GM08714 (cell line): ENCODE measurements at regions not wholly inside any gene's neighbourhood (a gene's known extent, or its start where the extent isn't known, plus 50 kb on each side); places are given as distances from the start of the nearest gene placed in this dataset.

Experiments
- H3K4me3 ChIP-seq: fragments of 200-500 bp; sonication (Bioruptor generic); 2 replicates; pipeline ENCODE4 v1.5.1; 2014; ENCODE audit warnings: mild to moderate bottlenecking, low read length, inconsistent platforms
- ZNF274 ChIP-seq: IDR thresholded peaks from 2 replicates; pipeline ENCODE4 v1.6.1; 2012; ENCODE audit warnings: mild to moderate bottlenecking, low read depth, low read length

DNA sequence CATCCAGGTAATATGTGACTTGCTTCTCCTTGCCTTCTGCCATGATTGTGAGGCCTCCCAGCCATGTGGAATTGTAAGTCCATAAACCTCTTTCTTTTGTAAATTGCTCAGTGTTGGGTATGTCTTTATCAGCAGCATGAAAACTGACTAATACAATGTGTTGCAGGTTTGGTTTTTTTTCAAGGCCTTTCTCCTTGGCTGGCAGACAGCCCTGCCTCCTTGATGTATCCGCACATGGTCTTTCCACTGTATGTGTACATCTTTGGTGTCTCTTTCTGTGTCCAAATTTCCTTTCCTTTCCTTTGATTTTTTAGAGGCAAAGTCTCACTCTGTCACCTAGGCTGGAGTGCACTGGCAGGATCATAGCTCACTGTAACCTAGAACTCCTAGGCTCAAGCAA is 260.1 kb downstream of the TUSC7 start:
- TF ChIP-seq ZNF274: no peak
- H3K4me3 ChIP-seq: no peak overlapping the region

DNA sequence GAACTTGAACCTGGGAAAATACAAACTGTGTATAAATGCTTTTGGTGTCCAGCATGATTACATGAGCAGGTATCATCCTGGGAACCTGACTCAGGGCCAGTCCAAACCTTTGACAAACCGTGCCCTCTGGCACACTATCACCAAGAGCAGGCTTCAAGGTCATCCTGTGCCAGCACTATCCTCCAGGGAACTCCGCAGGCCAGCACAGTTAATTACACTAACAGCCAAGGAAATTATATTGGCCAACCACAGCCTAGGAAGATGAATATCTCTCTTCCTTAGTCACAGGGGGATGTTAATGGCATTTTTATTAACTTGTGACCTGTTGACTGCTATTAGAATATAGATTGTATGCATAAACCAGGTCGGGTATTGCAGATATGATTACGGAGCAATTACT is 262.0 kb downstream of the TUSC7 start:
- H3K4me3 ChIP-seq: no peak overlapping the region
- no peak for TF ChIP-seq ZNF274

DNA sequence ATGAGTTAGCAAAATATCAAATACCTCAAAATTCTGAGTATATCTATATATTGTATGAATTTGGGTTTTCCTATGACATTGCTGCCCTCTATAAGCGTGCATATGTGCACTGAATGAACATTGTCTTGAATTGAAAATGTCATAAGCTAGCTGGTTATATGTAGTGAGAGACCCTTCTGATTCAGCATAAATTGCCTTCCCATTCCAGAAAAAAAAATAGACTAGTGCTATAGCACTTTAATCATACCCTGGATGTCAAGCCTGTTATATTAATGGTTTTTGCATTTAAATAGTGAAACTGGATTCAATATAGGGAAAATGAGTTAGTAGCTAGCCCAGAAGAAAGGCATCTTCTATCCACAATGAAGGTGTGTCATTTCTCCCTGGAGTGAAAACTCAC is 265.1 kb downstream of the TUSC7 start:
- H3K4me3 ChIP-seq: no peak overlapping the region
- no peak for TF ChIP-seq ZNF274

DNA sequence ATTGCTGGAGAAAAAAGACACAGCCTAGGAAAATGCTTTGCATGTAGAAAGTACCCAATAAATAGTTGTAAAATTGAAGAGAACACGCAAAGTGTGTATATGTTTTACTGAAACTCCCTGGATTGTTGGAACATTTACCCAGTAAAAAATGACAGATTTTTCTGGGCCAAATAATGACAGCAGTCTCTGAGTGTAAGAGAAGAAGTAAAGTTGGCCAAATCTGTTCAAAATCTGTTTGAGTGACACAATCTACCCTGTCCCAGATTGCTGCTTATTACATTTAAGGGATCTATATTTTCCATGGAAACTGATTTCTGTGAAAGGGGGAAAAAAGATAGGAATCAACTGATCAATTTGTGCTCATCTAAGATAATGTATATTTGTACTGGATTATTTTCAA is 267.9 kb downstream of the TUSC7 start:
- no peak for TF ChIP-seq ZNF274

DNA sequence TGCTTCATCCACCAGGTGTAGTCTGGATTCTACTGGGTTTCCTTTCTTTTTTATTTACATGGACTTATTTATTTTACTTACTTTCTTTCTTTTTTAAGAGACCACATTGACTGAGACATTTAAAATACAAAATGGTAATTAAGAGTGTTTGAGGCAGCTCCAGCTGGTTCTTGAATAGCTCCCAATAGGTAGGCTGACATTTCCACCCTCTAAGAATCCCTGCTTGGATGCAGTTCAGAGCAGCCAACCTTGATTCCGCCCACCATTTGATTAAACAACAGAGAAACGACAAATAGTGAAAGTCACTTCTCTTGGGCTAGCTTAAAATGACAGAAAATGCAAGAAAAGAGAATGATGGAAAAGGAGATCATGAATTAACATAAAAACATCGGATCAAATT is 270.5 kb downstream of the TUSC7 start:
- no peak overlapping the region for H3K4me3 ChIP-seq
- no peak for TF ChIP-seq ZNF274

More for the DNA sequence above, 267.9 kb downstream of the TUSC7 start:
- no peak overlapping the region for H3K4me3 ChIP-seq

DNA sequence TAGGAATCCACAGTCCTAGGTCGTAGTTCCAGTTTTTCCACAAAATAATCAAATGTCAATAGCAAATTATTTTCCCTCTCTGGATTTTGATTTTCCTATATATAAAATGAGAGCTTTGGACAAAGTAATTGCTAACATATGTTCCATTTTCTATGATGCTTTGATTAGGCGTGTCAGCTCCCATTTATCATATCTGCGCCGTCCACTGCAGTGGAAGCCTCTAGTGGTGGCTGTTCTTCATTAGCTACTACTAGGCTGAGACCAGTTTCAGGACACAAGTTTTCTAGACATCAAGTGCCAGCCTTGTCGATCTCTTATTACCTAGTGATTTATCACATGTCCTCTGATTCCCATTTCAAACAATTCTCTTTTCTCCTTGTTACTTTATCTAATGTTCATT is 271.5 kb downstream of the TUSC7 start:
- TF ChIP-seq ZNF274: no peak
- no peak overlapping the region for H3K4me3 ChIP-seq

DNA sequence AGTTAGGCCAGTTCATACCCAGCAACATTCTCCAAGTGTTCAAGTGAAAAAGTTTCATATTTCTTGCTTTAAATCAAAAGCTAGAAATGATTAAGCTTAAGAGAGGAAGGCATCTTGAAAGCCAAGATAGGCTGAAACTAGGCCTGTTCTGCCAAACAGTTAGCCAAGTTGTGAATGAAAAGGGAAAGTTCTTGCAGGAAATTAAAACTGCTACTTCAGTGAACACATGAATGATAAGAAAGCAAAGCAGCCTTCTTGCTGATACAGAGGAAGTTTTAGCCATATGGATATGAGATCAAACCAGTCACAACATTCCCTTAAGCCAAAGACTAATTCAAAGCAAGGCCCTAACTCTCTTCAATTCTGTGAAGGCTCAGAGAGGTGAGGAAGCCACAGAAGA is 274.7 kb downstream of the TUSC7 start:
- no peak overlapping the region for H3K4me3 ChIP-seq
- TF ChIP-seq ZNF274: no peak

DNA sequence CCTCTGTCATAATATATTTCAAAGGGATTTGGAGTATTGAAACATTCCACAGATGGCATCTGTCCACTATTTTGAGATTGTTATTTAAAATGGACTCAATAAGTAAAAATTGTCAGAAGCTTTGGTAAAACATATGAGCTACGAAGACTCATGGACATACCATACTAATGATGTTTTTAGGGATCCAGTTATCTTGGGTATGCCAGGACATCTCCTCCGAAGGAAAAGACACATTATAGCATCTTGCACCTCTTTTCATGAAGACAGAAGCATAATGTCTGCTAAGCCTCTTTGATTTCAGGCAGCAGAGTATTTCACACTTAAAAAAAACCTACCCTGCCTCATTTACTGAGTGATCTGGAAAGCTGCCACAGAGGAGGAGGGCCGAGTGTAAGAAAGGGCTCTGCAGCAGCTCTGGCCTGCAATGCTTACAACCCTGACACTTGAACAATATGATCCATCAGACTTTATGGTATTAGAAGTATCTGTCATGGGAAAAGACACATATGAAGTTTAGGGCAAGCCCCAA is 284.8 kb downstream of the TUSC7 start:
- H3K4me3 ChIP-seq: no peak overlapping the region
- TF ChIP-seq ZNF274: no peak

DNA sequence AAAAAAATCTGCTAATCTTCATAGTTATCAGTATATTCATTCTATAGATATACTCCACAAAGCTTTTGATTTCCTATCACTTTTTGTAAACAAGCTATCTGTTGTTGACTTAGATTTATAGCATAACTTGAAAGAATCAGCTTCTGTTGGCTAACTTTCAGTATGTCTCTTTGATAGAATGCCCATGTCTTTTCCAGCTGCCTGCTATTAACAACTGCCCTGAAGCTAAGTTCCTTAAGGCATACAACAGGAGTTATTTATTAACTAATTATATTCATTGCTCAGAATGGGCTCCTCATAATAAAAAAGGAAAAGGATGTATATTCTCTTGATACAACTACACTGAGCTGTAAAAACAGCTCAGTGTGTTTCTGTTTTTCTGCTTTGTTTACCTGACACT is 293.9 kb downstream of the TUSC7 start:
- no peak overlapping the region for H3K4me3 ChIP-seq
- no peak for TF ChIP-seq ZNF274

DNA sequence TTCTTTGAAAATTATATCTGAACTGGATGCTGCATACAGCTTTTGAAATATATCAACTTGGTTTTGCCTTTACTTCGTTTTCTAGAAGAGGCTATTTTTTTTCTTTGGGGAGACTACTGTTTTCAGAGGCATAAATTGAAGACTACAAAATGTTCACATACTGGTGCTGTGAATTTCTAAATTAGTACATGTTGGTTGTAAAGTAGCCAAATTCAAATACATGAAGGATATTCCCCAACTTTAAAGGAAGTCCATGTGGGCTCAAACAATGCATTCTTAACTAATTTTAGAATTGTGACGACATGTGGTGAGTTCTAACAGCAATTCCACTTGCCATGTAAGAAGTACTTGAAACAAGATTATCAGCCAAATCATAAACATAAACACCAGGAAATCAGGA is 295.7 kb downstream of the TUSC7 start:
- no peak for TF ChIP-seq ZNF274
- H3K4me3 ChIP-seq: no peak overlapping the region

DNA sequence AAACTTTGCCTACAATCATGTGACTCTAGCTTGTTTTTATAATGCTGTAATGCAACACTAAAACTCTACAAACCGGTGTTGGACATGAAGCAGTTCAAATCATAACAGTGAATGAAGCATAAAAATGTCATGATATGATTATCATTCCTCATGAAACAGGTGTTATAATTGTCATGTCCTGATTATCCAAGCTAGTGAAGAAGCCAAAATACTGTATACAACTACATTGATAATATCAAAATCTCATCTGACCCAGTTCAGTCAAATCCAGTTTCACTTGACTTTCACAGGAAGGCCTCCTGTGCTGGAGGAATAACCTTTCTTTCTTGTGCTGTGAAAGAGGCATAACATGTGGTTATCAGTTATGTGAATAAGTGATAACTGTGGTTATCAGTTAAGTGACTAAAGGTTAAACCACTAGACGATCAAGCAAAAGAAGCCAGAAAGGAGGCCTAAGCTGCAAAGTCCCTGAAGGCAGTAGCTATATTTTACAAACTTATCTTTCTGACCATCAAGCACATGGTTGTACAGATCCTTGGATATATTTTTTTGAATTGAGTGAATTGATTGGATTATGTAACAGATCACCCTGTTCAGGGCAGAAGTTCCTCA is 296.4 kb downstream of the TUSC7 start:
- no peak for TF ChIP-seq ZNF274
- H3K4me3 ChIP-seq: no peak overlapping the region

DNA sequence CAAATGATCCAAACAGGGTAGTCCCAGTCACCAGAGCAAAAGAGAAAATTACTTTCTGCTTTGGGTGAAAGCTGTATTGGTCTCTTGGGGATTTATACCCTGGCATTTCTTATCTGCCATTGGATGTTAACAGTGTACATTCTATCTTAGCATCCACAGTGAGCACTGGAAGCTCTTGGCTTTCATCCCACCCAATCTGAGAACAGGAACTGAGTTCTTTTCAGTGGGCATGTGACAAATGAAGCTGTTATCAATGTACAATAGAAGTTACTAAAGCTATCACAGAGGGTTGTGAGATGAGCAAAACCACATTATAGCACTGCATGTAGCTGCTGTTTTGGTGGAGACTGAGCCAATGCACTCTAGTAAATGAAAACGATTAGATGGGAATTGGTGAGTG is 300.7 kb downstream of the TUSC7 start:
- no peak for TF ChIP-seq ZNF274
- H3K4me3 ChIP-seq: no peak overlapping the region

DNA sequence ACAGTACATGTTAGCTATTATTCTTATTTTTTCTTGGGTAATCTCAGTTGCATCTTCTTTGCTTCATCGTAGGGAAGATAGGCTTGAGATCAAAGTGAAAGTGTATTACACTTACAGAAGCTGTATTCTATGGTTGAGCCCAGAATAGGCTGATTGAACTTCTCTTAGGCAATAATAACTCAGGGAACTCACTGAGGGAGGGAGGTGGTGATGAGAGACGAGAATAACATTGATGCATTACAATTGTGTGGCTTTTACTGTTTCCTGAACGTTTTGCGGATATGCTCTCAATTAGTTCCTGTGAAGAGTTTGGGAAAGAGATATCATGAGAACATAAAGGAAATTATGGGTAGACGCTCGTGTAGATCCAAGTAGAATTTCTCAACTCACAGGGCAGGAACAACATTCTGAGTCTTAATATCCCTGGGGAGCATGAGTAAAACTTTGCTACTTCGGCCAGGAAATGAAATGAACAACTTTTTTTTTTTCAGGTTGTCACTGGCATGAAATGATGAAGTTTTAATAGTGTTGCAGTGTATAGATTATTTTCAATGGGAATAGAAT is 302.2 kb downstream of the TUSC7 start:
- TF ChIP-seq ZNF274: no peak
- no peak overlapping the region for H3K4me3 ChIP-seq

DNA sequence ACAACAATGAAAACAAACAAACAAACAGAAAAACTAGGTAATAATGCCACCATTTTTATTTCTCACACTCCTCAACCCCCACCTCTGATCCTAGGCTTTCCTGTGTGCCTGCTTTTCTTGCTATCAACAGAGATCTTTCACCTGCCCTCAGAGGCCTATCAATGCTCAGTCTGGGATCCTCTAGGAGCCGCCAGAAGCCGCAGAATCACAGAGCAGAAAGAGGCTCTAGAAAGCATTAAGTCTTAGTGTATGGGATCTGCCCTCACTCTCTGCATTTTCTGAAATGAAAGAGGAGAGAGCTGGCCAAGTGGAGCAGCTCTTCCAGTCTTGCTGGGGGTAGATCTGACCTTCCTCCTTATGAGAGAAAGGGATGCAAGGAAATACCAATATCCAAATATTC is 306.8 kb downstream of the TUSC7 start:
- no peak overlapping the region for H3K4me3 ChIP-seq
- no peak for TF ChIP-seq ZNF274

DNA sequence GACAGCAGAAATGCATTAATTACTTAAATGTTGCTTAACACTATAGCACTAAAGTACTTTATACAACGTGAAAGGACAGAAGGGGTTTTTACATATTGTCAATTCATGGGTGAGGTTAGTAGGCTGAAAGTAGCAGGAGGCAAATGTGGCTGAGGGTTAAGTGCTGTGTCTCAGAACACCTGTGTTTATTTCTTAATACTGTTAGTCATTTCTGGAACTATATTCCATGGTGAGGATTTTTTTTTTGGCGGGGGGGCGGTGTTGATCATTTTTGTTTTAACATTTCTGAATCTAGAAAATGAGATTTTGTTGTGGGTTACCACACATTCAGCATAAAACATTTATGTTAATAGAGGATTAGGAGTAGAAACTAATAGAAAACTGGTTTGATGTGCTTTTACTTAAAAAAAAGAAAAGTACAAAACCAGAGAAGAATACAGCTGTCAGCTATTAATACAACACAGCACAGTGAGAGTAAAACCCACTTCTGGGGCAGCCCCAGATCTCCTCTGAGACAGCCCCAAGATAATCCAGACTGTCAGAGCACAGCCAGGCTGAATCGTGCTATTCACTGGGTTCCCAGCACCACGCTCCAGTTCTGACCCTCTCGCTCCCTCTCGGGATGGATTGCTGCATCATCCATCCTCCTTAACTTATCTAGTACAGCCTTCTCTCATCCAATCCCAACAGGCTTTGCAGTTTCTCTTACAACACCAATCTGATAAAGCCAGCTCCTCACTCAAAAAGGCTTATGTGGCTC is 307.7 kb downstream of the TUSC7 start:
- H3K4me3 ChIP-seq: no peak overlapping the region
- no peak for TF ChIP-seq ZNF274
